Effector memory CD8-positive, alpha-beta T cell (primary cell): ENCODE measurements at regions not wholly inside any gene's neighbourhood (a gene's known extent, or its start where the extent isn't known, plus 50 kb on each side); places are given as distances from the start of the nearest gene placed in this dataset.

Experiments
- ATAC-seq: fragments of 150-1000 bp; cut with Tn5 transposase; replicated peaks from 2 replicates; pipeline ENCODE4 v1.10.0; 2021; ENCODE audit warnings: mild to moderate bottlenecking, moderate library complexity
- DNase-seq, 3 experiments: peaks; one replicate each; pipeline ENCODE4 v3.0.0; 2021
- H3K27ac Mint-ChIP-seq, 2 donors: one replicate each; pipeline ENCODE4 v1.8.0; 2022; ENCODE audit warnings: mild to moderate bottlenecking in 2 of 2, mixed read lengths in 2 of 2, moderate library complexity in 2 of 2
- H3K27me3 Mint-ChIP-seq, 2 donors: one replicate each; pipeline ENCODE4 v1.8.0; 2022; ENCODE audit warnings: mixed read lengths in 2 of 2
- H3K36me3 Mint-ChIP-seq: one replicate; pipeline ENCODE4 v1.8.0; 2022; ENCODE audit warnings: mild to moderate bottlenecking, moderate library complexity, mixed read lengths; ENCODE audit not compliant: insufficient read depth
- H3K4me1 Mint-ChIP-seq, 2 donors: one replicate each; pipeline ENCODE4 v1.8.0; 2022; ENCODE audit warnings: low read depth in 2 of 2, mixed read lengths in 2 of 2
- H3K4me3 Mint-ChIP-seq, 2 donors: one replicate each; pipeline ENCODE4 v1.8.0; 2022; ENCODE audit warnings: mild to moderate bottlenecking in 2 of 2, mixed read lengths in 2 of 2, moderate library complexity in 2 of 2
- H3K9me3 Mint-ChIP-seq, 2 donors: one replicate each; pipeline ENCODE4 v1.8.0; 2022; ENCODE audit warnings: mixed read lengths in 2 of 2

DNA sequence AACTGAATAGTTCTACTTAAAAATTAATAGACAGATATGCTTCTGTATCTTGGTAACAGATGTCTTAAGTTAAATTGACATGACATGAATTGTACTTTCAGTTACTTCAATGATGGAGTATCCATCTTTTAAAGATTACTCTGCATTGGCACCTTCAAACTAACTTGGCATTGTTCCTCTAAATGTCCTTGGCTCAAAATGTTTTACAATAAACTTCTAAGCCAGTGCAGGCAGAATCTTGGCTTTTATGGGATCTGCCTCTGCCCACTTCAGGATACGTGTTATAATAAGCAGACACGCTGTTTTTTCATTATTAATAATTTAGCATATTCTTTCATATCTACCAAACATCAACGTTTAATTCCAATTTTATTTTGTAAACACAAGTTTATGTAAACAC, 873.4 kb upstream of the ADAMTS5 start:
- ATAC-seq, result no peak
- no peak overlapping the region for H3K27ac Mint-ChIP-seq
- H3K36me3 Mint-ChIP-seq, result no peaks in the 10 kb centered on the region
- H3K4me3 Mint-ChIP-seq, result no peak overlapping the region
- peaks cover 3 to 8% of the 10 kb centered on the region in 2 donors for H3K9me3 Mint-ChIP-seq
- H3K4me1 Mint-ChIP-seq, result no peaks in the 10 kb centered on the region
- no peak for DNase-seq
- H3K27me3 Mint-ChIP-seq, result no peaks in the 10 kb centered on the region

- Mint-ChIP-seq H3K36me3 (no peaks in the 10 kb centered on the region), H3K4me1 (no peaks in the 10 kb centered on the region), H3K27ac (no peak overlapping the region), H3K27me3 (no peaks in the 10 kb centered on the region), H3K4me3 (no peak overlapping the region), H3K9me3 (peaks cover 3 to 8% of the 10 kb centered on the region in 2 donors)
- ATAC-seq (no peak), DNase-seq (no peak)
Measured at GRCh38 chr21:27839512-27840115, 872.7 kb upstream of the ADAMTS5 start.

DNA sequence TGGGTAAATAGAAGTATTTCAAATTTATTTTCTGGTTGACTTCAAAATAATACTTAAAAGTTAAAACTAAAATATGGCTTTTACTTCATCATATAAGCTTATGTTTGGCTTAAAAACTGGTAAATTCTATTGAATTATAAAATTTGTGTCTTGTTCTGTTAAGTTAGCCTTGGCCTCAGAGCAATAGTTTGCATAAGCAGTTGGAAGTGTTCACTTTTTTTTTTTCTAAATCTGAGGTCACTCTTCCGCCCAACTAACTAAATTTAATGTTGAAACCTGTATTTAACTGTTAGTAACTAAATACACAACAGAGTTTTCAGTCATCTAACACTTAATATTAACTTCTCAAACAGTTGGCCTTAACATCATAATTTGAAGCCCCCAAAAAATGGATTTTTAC, 871.7 kb upstream of the ADAMTS5 start:
- ATAC-seq, result no peak

GRCh38 chr21:27837936-27838335, 871.0 kb upstream of the ADAMTS5 start:
- Mint-ChIP-seq H3K27ac (no peak overlapping the region), H3K4me3 (no peak overlapping the region), H3K27me3 (no peaks in the 10 kb centered on the region), H3K9me3 (peaks cover 0 to 6% of the 10 kb centered on the region in 2 donors), H3K36me3 (no peaks in the 10 kb centered on the region), H3K4me1 (no peaks in the 10 kb centered on the region)
- DNase-seq (no peak), ATAC-seq (no peak)

More for the DNA sequence above, 871.7 kb upstream of the ADAMTS5 start:
- no peaks in the 10 kb centered on the region for H3K4me1 Mint-ChIP-seq
- H3K27ac Mint-ChIP-seq, result no peak overlapping the region
- H3K9me3 Mint-ChIP-seq, result peaks cover 5 to 6% of the 10 kb centered on the region in 2 donors
- H3K36me3 Mint-ChIP-seq, result no peaks in the 10 kb centered on the region
- no peak for DNase-seq
- no peaks in the 10 kb centered on the region for H3K27me3 Mint-ChIP-seq
- H3K4me3 Mint-ChIP-seq, result no peak overlapping the region

- Mint-ChIP-seq H3K4me1 (no peaks in the 10 kb centered on the region), H3K27ac (no peak overlapping the region), H3K36me3 (no peaks in the 10 kb centered on the region), H3K27me3 (no peaks in the 10 kb centered on the region), H3K4me3 (no peak overlapping the region), H3K9me3 (peaks cover 8 to 14% of the 10 kb centered on the region in 2 donors)
- ATAC-seq (no peak), DNase-seq (no peak)
Measured at GRCh38 chr21:27833298-27833697, 866.4 kb upstream of the ADAMTS5 start.

DNA sequence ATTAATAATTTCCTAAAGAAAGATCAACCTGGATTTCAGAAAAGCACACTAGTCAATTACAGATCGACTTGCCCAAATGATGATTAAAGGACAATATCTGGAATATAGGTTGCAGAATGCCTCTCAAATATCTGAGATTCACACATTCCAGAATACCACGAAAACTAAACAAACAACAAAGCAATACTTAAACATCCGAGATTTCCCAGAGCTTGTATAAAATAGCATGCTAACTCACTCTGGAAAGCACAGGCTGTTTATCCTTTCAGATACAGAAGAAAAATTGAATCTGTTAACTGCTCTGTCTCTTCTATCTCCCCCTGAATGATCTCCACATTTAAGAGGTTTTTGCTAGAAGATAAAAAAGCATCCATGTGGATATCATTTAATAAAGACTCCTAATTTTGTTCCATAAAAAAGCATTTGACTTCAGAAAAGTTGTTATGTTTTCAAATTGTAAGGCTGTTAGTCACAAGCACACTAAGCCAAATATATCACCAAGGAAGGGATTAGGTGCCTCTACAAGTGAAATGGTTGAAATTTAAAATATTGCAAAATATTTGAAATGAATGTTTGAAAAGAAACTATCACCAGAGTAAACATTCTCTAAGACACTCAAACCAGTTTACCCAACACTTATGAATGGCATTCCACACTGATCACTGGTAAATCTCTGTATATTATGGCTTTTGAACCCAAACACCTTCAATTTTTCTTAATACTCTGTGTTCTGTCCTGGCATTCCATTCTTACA, 865.1 kb upstream of the ADAMTS5 start:
- no peaks in the 10 kb centered on the region for H3K4me1 Mint-ChIP-seq
- H3K36me3 Mint-ChIP-seq, result no peaks in the 10 kb centered on the region
- ATAC-seq, result no peak
- H3K9me3 Mint-ChIP-seq, result peaks cover 8 to 15% of the 10 kb centered on the region in 2 donors
- no peak overlapping the region for H3K4me3 Mint-ChIP-seq
- H3K27ac Mint-ChIP-seq, result no peak overlapping the region
- no peaks in the 10 kb centered on the region for H3K27me3 Mint-ChIP-seq
- DNase-seq, result no peak

- H3K27ac Mint-ChIP-seq, result no peak overlapping the region
- DNase-seq (no peak), ATAC-seq (no peak)
- peaks cover 9 to 15% of the 10 kb centered on the region in 2 donors for H3K9me3 Mint-ChIP-seq
- H3K36me3 Mint-ChIP-seq, result no peaks in the 10 kb centered on the region
- H3K27me3 Mint-ChIP-seq, result no peaks in the 10 kb centered on the region
- no peak overlapping the region for H3K4me3 Mint-ChIP-seq
- no peaks in the 10 kb centered on the region for H3K4me1 Mint-ChIP-seq
Measured at GRCh38 chr21:27831177-27831576, 864.3 kb upstream of the ADAMTS5 start.

- H3K4me1 Mint-ChIP-seq, result no peaks in the 10 kb centered on the region
- H3K27ac Mint-ChIP-seq, result no peak overlapping the region
- no peaks in the 10 kb centered on the region for H3K36me3 Mint-ChIP-seq
- peaks cover 6 to 22% of the 10 kb centered on the region in 2 donors for H3K9me3 Mint-ChIP-seq
- no peak for DNase-seq
- H3K27me3 Mint-ChIP-seq, result no peaks in the 10 kb centered on the region
- no peak overlapping the region for H3K4me3 Mint-ChIP-seq
- no peak for ATAC-seq
Measured at GRCh38 chr21:27827972-27828371, 861.1 kb upstream of the ADAMTS5 start.

GRCh38 chr21:27825035-27825434, 858.1 kb upstream of the ADAMTS5 start:
- H3K4me1 Mint-ChIP-seq, result no peaks in the 10 kb centered on the region
- H3K9me3 Mint-ChIP-seq, result peaks cover 4 to 22% of the 10 kb centered on the region in 2 donors
- no peak overlapping the region for H3K4me3 Mint-ChIP-seq
- H3K27me3 Mint-ChIP-seq, result no peaks in the 10 kb centered on the region
- no peak overlapping the region for H3K27ac Mint-ChIP-seq
- H3K36me3 Mint-ChIP-seq, result no peaks in the 10 kb centered on the region
- ATAC-seq (no peak), DNase-seq (no peak)

GRCh38 chr21:27823652-27824201, 856.8 kb upstream of the ADAMTS5 start:
- DNase-seq (no peak), ATAC-seq (no peak)
- Mint-ChIP-seq H3K36me3 (no peaks in the 10 kb centered on the region), H3K4me1 (no peaks in the 10 kb centered on the region), H3K9me3 (peaks cover 1 to 12% of the 10 kb centered on the region in 2 donors), H3K27ac (no peak overlapping the region), H3K27me3 (no peaks in the 10 kb centered on the region), H3K4me3 (no peak overlapping the region)

DNA sequence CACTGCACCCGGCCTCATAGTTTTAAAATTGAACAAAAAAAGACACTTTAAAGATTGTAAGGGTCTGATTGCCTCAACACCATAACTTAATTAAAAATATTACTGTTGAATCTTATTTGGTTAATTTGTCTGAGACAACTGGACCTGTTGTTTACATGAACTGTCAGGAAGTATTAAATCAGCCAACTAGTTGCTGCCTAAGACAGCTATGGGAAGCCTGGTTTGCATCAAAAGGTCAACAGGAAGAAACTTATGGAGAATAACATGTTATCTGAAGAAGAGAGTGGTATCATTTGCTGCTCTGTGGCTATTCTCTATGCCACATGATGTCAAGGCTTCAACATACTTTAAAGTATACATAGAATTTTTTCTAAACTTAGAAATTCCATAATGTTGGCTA, 853.5 kb upstream of the ADAMTS5 start:
- Mint-ChIP-seq H3K4me1 (no peaks in the 10 kb centered on the region), H3K36me3 (no peaks in the 10 kb centered on the region), H3K27me3 (no peaks in the 10 kb centered on the region), H3K27ac (no peak overlapping the region), H3K4me3 (no peak overlapping the region), H3K9me3 (no peaks in the 10 kb centered on the region)
- DNase-seq (no peak), ATAC-seq (no peak)

DNA sequence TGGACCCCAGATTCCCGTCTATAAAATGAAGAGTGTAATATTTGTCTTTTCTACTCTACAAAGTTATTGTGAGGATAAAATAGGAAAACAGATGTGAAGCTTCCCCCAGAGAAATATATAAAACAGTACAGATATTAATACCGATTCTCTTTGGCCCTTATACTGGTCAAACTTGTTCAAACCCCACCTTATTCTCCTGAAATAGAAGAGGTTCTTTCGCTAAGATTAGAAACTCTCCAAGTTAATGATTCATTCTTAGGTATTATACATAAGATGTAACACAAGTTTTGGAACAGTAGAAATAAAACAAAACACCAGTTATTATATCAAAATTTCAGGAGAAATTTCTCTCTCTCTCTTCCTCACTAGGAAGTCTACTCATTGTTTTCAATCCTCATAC, 852.4 kb upstream of the ADAMTS5 start:
- no peaks in the 10 kb centered on the region for H3K9me3 Mint-ChIP-seq
- no peaks in the 10 kb centered on the region for H3K36me3 Mint-ChIP-seq
- H3K4me1 Mint-ChIP-seq, result no peaks in the 10 kb centered on the region
- no peaks in the 10 kb centered on the region for H3K27me3 Mint-ChIP-seq
- DNase-seq, result no peak
- H3K4me3 Mint-ChIP-seq, result no peak overlapping the region
- ATAC-seq, result no peak
- H3K27ac Mint-ChIP-seq, result no peak overlapping the region

- ATAC-seq, result no peak
- no peak for DNase-seq
- H3K27me3 Mint-ChIP-seq, result no peaks in the 10 kb centered on the region
- H3K9me3 Mint-ChIP-seq, result no peaks in the 10 kb centered on the region
- H3K36me3 Mint-ChIP-seq, result no peaks in the 10 kb centered on the region
- no peaks in the 10 kb centered on the region for H3K4me1 Mint-ChIP-seq
- H3K27ac Mint-ChIP-seq, result no peak overlapping the region
- no peak overlapping the region for H3K4me3 Mint-ChIP-seq
Measured at GRCh38 chr21:27818847-27819246, 852.0 kb upstream of the ADAMTS5 start.
